ENCODE measurements at regions not wholly inside any gene's neighbourhood (a gene's known extent, or its start where the extent isn't known, plus 50 kb on each side); places are given as distances from the start of the nearest gene placed in this dataset.

- no peak for TF ChIP-seq CTCF (IDR thresholded peaks at IDR 0.05; ENCODE audit: insufficient read depth, low read length)
- H3K4me3 ChIP-seq (ENCODE audit: low read depth, low read length), result no peak overlapping the region
These were observed 59.8 kb upstream of the GPM6A start for GRCh38 chr4:175871774-175872405.

GRCh38 chr4:175873707-175874106 is 61.6 kb upstream of the GPM6A start:
- no peak overlapping the region for H3K4me3 ChIP-seq (ENCODE audit: low read depth, low read length)
- no peak for DNase-seq (ENCODE audit: low read depth)
- TF ChIP-seq CTCF (IDR thresholded peaks at IDR 0.05; ENCODE audit: insufficient read depth, low read length), result no peak

More at GRCh38 chr4:175871774-175872405, 59.8 kb upstream of the GPM6A start:
- DNase-seq (ENCODE audit: low read depth), result no peak

DNA sequence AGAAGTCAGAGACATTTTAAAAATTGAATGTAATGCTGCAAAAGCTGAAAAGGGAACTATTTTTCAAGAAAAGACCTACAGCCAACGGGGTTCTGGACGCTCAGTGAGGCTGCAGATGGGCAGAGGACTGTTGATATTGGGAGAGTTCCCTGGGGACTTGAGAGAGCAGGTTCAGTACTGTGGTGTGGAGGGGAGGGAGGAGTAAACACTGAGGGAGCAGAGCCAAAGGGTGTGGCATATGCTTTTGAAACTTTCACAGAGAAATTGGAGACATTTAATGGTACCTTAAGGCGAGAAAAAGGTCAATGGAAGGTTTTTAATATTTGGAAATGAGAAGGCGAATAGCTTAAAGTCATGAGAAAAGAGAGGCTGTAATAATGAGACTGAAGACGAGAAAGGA is 62.2 kb upstream of the GPM6A start:
- no peak for DNase-seq (ENCODE audit: low read depth)
- no peak overlapping the region for H3K4me3 ChIP-seq (ENCODE audit: low read depth, low read length)
- TF ChIP-seq CTCF (IDR thresholded peaks at IDR 0.05; ENCODE audit: insufficient read depth, low read length), result no peak

DNA sequence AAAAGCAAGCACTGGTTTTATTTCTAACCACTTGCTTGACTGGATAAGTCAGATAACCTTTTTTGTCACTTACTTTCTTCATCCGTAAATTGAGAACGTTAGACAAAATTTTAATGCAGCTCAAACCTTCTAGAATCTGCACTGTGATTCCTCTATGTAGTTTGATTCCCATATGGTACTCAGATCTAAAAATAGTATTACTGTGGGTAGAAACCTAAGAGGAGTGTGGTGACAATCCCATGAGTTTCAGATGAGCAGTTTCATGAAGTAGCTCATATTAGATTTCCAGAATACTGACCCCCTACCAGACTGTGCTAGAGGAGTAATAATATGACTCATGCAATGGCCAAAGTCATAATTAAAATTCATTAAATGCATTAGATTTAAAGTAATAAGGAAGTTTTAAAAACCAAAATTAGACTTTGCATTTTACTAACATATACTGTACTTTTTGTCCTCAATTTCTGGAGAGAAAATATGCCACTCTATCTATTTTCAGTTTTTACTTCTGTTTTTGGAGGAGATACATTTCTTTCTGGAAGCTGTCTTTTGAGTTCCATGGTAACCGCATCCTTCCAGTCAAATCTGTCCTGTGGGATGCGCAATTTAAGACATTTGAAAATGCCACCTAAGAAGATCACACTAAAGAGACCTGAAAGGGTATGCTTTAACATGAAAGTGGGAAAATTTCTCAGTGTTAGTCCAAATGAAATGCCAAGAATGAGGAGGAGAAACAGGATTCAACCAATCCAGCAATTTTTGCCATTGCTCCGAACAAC is 64.1 kb upstream of the GPM6A start:
- no peak for DNase-seq (ENCODE audit: low read depth)
- TF ChIP-seq CTCF (IDR thresholded peaks at IDR 0.05; ENCODE audit: insufficient read depth, low read length), result no peak
- H3K4me3 ChIP-seq (ENCODE audit: low read depth, low read length), result no peak overlapping the region

GRCh38 chr4:175882891-175883290 is 70.8 kb upstream of the GPM6A start:
- no peak for TF ChIP-seq CTCF (IDR thresholded peaks at IDR 0.05; ENCODE audit: insufficient read depth, low read length)
- DNase-seq (ENCODE audit: low read depth), result no peak
- no peak overlapping the region for H3K4me3 ChIP-seq (ENCODE audit: low read depth, low read length)

- H3K4me3 ChIP-seq (ENCODE audit: low read depth, low read length), result no peak overlapping the region
- DNase-seq (ENCODE audit: low read depth), result no peak
- TF ChIP-seq CTCF (IDR thresholded peaks at IDR 0.05; ENCODE audit: insufficient read depth, low read length), result no peak
These were observed 72.0 kb upstream of the GPM6A start for GRCh38 chr4:175884048-175884447.
